Spleen (tissue), 7 donors: ENCODE measurements at regions not wholly inside any gene's neighbourhood (a gene's known extent, or its start where the extent isn't known, plus 50 kb on each side); places are given as distances from the start of the nearest gene placed in this dataset.

ENCODE experiments used
- CTCF ChIP-seq, 11 experiments: fragments of 200-600 bp in 7 of 11; fragments of 450-650 bp in 4 of 11; sonication (generic) in 4 of 11; IDR thresholded peaks in 8 of 11; conservative IDR thresholded peaks in 3 of 11; 1 replicate in 7 of 11; 2 replicates in 4 of 11; pipeline versions ENCODE4 v1.4.0 to v1.8.0; 2016 to 2021; ENCODE audit warnings: antibody characterized with exemption in 11 of 11, inconsistent platforms in 4 of 11, mild to moderate bottlenecking in 1 of 11
- POLR2A ChIP-seq, 3 donors: fragments of 450-650 bp; IDR thresholded peaks; one replicate each; pipeline ENCODE4 v1.5.1; 2017; ENCODE audit warnings: antibody characterized with exemption in 3 of 3, mild to moderate bottlenecking in 1 of 3
- POLR2AphosphoS5 ChIP-seq, 3 donors: sonication (generic); formaldehyde crosslinking; IDR thresholded peaks; one replicate each; pipeline ENCODE4 v1.5.1; 2017; ENCODE audit warnings: antibody characterized with exemption in 3 of 3
- donor health status: DM: no; HTN: no; CAD: no; lungs with moderate emphysema.
- donor health status: DM: no; HTN: no; CAD: no.
- donor health status: DM: no; HTN: no; CAD: no.

- TF ChIP-seq CTCF (IDR thresholded peaks at IDR 0.05 in 8 of 11, conservative IDR thresholded peaks at IDR 0.05 in 3 of 11): no peak
- TF ChIP-seq POLR2AphosphoS5 (IDR thresholded peaks at IDR 0.05): no peak
- TF ChIP-seq POLR2A (IDR thresholded peaks at IDR 0.05): no peak
These were observed 287.7 kb downstream of the IPMK start for GRCh38 chr10:57979956-57980355.
